ENCODE measurements at regions not wholly inside any gene's neighbourhood (a gene's known extent, or its start where the extent isn't known, plus 50 kb on each side); places are given as distances from the start of the nearest gene placed in this dataset.

DNA sequence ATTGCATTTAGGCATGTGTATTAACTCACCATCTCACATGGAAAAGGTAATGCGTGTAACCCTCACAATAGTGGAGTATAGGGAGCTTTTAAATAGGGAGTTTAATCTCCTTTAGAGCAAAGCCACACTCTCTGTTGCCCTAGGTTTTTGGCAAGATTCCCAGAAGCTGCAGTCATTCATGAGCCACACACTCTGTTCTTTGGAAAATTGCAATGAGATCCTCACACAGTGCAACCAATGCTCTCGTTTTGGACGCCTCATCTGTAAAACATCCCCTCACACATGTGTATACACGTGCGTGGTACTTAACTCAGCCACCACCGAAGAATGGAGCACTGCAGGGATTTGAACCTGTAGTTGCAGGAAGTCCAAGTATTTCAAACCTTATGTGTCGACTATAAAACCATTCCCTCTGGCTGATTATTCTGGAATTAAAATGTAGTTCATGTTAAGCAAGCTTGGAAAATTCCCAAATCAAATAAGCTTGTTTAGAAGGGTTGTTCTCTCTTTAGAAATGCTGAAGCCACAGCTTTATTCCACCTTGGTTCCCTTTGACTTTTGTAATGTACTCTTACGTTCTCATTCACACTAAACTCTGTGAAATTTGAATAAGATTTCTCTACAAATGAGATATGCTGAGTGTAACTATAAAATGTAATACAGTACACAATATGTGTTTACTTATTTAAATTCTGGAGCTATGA lies 489.8 kb upstream of the MANEA start:
- dilution Hi-C loops (cut with HindIII; ENCODE audit: low sequenced_read_pairs, unreplicated experiment): no loop called here
- in situ Hi-C loops (cut with MboI; ENCODE audit: low sequenced_read_pairs): no loop called here
- no peak overlapping the region for H2AK5ac ChIP-seq (ENCODE audit: low read depth, low read length)
- no peak overlapping the region; a peak in 1 of 4 replicates for H4K8ac ChIP-seq (ENCODE audit: low read depth in 2 of 2, low read length in 2 of 2)
- H3K9me1 ChIP-seq (ENCODE audit: insufficient read depth, low read length): no peaks in the 10 kb centered on the region
- no CpG with 5 or more reads among the region's 8 CpGs for WGBS, 2 experiments (ENCODE audit: extremely low coverage in 2 of 2, insufficient read length in 1 of 2)
- DNase-seq (peak; percentile 94), ATAC-seq (ENCODE audit: low read depth) (peak; percentile 89)
- H2BK120ac ChIP-seq (ENCODE audit: low read depth, low read length): no peak overlapping the region; the same call in 1 of the 2 replicates
- no peak overlapping the region for H3K4ac ChIP-seq (ENCODE audit: low read depth, low read length)
- no peak overlapping the region for H3K14ac ChIP-seq (replicated peaks; ENCODE audit: low read depth, low read length)
- H2BK5ac ChIP-seq (ENCODE audit: low read depth, low read length, poor library complexity, severe bottlenecking): no peak overlapping the region
- no peaks in the 10 kb centered on the region for H3K4me1 ChIP-seq (ENCODE audit: control insufficient read depth, insufficient read depth, low read length)
- BruUV-seq (replicated peaks): no TSS peak
- H3K27ac ChIP-seq (ENCODE audit: insufficient read depth, low read length): no peak overlapping the region
- no peak overlapping the region for H4K91ac ChIP-seq (ENCODE audit: insufficient read depth, low read depth, low read length)
- H3K4me3 ChIP-seq (ENCODE audit: insufficient read depth, low read depth, low read length): no peak overlapping the region
- ChIA-PET POLR2A (ENCODE audit: unreplicated experiment) (no interaction called here), CTCF (no interaction called here)
- TF ChIP-seq BHLHE40 (IDR thresholded peaks at IDR 0.05; ENCODE audit: low read depth, low read length) (peak; percentile 80), CEBPB (IDR thresholded peaks at IDR 0.05; ENCODE audit: low read depth, low read length) (peak; percentile 48; the same call in 1 of the 2 replicates), FOS (IDR thresholded peaks at IDR 0.05; ENCODE audit: low read depth, low read length) (no peak)
- H3K27me3 ChIP-seq (ENCODE audit: control insufficient read depth, insufficient read depth, low read length): no peaks in the 10 kb centered on the region
- no peak overlapping the region for H3K56ac ChIP-seq (ENCODE audit: extremely low read depth, insufficient read depth, low read length)
- no peak overlapping the region for H2AFZ ChIP-seq (replicated peaks; ENCODE audit: low read length, poor library complexity)
- H3K79me1 ChIP-seq (ENCODE audit: low read depth in 1 of 2, low read length in 2 of 2): no peaks in the 10 kb centered on the region
- H4K20me1 ChIP-seq (ENCODE audit: insufficient read depth, low read length): no peaks in the 10 kb centered on the region
- no peak overlapping the region for H4K5ac ChIP-seq (ENCODE audit: low read depth, low read length)
- no peaks in the 10 kb centered on the region for H3K9me3 ChIP-seq (ENCODE audit: control insufficient read depth, insufficient read depth, low read length)
- H2BK15ac ChIP-seq (ENCODE audit: low read depth, low read length): no peak overlapping the region
- no peak overlapping the region for H3K18ac ChIP-seq (ENCODE audit: low read depth, low read length)
- intact Hi-C loops (cut with micrococcal nuclease): no loop called here
- no peaks in the 10 kb centered on the region for H3K36me3 ChIP-seq (ENCODE audit: control insufficient read depth, insufficient read depth, low read length)
- H2BK20ac ChIP-seq (ENCODE audit: low read depth, low read length): 0 out of 2 replicates have a peak overlapping the region, but pooled peaks have one; percentile 11
- H3K9ac ChIP-seq (ENCODE audit: low read depth, low read length): no peak overlapping the region; the same call in 1 of the 2 replicates
- no peak overlapping the region for H3K23ac ChIP-seq (ENCODE audit: low read depth, low read length)
- no peak overlapping the region for H2AK9ac ChIP-seq (replicated peaks; ENCODE audit: low read depth, low read length, poor library complexity)
- peak overlapping the region; percentile 1; the same call in 1 of the 2 replicates for H3K4me2 ChIP-seq (ENCODE audit: low read depth, low read length)

Measured in IMR-90 (cell line).